ENCODE measurements at regions not wholly inside any gene's neighbourhood (a gene's known extent, or its start where the extent isn't known, plus 50 kb on each side); places are given as distances from the start of the nearest gene placed in this dataset.
"Not testable (repeated sequence)": the region's sequence is repeated elsewhere in the genome, so short reads cannot be mapped to it uniquely, and the experiment has no call there.

DNA sequence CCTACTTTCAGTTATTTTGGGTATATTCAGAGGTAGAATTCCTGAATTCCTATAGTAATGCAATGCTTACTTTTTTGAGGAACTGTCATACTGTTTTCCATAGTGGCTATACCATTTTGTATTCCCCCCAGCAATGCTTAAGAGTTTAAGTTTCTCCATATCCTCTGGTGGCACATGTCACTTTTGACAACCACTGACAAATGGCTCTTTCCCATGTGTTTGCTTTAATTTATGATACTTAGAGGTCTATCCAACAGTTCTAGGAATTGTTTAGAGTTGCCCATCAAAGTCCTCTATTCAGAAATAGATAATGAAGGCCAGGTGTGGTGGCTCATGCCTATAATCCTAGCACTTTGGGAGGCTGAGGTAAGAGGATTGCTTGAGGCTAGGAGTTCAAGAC, 128.9 kb upstream of the CFAP20DC start:
- DNase-seq: no peak
- Histone ChIP-seq H3K9me3 (peaks cover 0 to 17% (median under 1%) of the 10 kb centered on the region in 12 donors), H3K27me3 (no peaks in the 10 kb centered on the region), H3K4me3 (no peak overlapping the region), H3K4me1 (no peaks in the 10 kb centered on the region), H3K36me3 (no peaks in the 10 kb centered on the region), H3K27ac (no peak overlapping the region)
- intact Hi-C loops (cut with DNase I): no loop called here
- TF ChIP-seq, protein P1, sequence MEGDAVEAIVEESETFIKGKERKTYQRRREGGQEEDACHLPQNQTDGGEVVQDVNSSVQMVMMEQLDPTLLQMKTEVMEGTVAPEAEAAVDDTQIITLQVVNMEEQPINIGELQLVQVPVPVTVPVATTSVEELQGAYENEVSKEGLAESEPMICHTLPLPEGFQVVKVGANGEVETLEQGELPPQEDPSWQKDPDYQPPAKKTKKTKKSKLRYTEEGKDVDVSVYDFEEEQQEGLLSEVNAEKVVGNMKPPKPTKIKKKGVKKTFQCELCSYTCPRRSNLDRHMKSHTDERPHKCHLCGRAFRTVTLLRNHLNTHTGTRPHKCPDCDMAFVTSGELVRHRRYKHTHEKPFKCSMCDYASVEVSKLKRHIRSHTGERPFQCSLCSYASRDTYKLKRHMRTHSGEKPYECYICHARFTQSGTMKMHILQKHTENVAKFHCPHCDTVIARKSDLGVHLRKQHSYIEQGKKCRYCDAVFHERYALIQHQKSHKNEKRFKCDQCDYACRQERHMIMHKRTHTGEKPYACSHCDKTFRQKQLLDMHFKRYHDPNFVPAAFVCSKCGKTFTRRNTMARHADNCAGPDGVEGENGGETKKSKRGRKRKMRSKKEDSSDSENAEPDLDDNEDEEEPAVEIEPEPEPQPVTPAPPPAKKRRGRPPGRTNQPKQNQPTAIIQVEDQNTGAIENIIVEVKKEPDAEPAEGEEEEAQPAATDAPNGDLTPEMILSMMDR (IDR thresholded peaks at IDR 0.05): no peak
- no peak for TF ChIP-seq POLR2A (IDR thresholded peaks at IDR 0.05)
- ATAC-seq: no peak

DNA sequence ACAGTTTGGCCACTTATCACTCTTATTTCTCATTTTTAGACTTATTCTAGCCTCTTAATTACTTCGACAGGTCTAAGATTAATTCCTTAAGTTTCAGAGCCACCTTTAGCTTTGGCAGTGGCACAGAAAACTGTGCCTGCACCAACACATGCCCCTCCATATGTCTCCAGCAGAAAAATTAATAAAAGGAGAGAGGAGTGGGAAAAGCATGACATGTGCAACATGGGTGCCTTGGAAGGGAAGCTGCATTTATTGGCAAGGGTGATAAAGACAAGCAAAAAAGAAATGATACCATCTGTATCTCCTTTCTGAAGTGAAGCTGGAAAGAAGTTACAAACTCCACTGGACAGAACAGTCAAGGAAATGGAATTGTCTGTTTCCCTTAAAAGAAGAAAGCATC, 121.7 kb upstream of the CFAP20DC start:
- Histone ChIP-seq H3K27ac (no peak overlapping the region), H3K27me3 (no peaks in the 10 kb centered on the region), H3K4me3 (no peak overlapping the region)

DNA sequence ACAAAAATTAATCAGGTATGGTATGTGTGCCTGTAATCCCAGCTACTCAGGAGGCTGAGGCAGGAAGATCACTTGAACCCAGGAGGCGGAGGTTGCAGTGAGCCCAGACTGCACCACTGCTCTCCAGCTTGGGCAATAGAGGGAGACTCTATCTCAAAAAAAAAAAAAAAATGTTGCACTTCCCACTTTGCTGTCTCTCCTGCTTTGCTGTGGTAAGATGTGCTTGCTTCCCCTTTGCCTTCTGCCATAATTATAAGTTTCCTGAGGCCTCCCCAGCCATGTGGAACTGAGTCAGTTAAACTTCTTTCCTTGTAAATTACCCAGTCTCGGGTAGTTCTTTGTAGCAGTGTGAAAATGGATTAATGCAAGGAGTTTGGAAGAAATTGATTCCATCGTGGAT, 120.3 kb upstream of the CFAP20DC start:
- H3K27ac ChIP-seq: not testable (repeated sequence)
- H3K9me3 ChIP-seq: peaks cover 0 to 13% (median 0%) of the 10 kb centered on the region in 12 donors

More for the DNA sequence above, 121.7 kb upstream of the CFAP20DC start:
- 62 to 77% (median 69%) methylated on average over 1 of the region's 1 CpG for WGBS, 4 donors
- no peaks in the 10 kb centered on the region for H3K4me1 ChIP-seq
- TF ChIP-seq, protein P1 (IDR thresholded peaks at IDR 0.05): no peak
- TF ChIP-seq POLR2A (IDR thresholded peaks at IDR 0.05): no peak
- H3K9me3 ChIP-seq: peaks cover 0 to 27% (median under 1%) of the 10 kb centered on the region in 12 donors
- intact Hi-C loops (cut with DNase I): no loop called here
- H3K36me3 ChIP-seq: no peaks in the 10 kb centered on the region
- DNase-seq: no peak
- ATAC-seq: no peak

DNA sequence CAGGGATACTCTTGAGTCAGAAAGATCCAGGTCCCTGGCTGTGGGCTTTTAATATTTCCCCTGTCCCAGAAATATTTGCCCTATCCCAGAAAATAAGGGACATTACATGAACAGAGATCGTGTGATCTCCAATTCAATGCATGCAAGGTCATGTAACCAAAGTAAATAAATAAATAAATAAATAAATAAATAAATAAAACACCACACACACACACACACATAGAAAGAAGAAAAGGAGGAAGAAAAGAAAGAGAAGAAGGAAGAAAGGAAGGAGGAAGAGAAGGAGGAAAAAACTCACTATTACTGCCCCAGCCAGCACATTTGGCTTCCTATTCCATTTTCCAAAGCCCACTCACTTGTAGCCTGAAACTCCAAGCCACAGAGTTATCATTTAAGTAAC, 117.9 kb upstream of the CFAP20DC start:
- H3K27me3 ChIP-seq: no peaks in the 10 kb centered on the region
- intact Hi-C loops (cut with DNase I): no loop called here
- 52 to 95% (median 89%) methylated on average over 1 of the region's 1 CpG for WGBS, 4 donors
- TF ChIP-seq, protein P1 (IDR thresholded peaks at IDR 0.05): no peak
- no peak for TF ChIP-seq POLR2A (IDR thresholded peaks at IDR 0.05)
- no peak overlapping the region for H3K27ac ChIP-seq
- H3K9me3 ChIP-seq: peaks cover 0 to 10% (median 0%) of the 10 kb centered on the region in 12 donors
- no peaks in the 10 kb centered on the region for H3K4me1 ChIP-seq
- H3K4me3 ChIP-seq: no peak overlapping the region
- ATAC-seq (no peak), DNase-seq (no peak)
- H3K36me3 ChIP-seq: no peaks in the 10 kb centered on the region

More for the DNA sequence above, 120.3 kb upstream of the CFAP20DC start:
- H3K27me3 ChIP-seq; intact Hi-C loops (cut with DNase I); H3K4me3 ChIP-seq; H3K36me3 ChIP-seq; ATAC-seq; DNase-seq; H3K4me1 ChIP-seq: not testable (repeated sequence)
- 82 to 87% (median 86%) methylated on average over 3 of the region's 3 CpGs for WGBS, 4 donors

DNA sequence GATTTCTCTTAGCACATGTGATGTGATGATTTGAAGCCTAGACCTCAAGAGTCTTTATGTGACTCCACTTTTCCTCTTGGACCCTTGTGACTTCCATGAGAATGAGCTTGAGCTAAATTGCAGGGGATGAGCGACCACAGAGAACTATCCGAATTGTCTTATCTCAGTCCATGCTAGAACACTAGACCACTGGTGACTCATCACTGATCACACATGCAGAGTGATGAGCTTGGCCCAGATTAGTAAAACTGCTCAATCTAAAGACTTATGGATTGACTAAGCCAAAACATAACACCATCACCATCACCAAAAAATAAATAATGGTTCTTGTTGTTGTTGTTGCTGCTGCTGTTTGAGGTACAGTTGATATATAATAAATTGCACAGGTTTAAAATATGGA, 114.1 kb upstream of the CFAP20DC start:
- H3K4me3 ChIP-seq: no peak overlapping the region
- H3K4me1 ChIP-seq: no peaks in the 10 kb centered on the region
- no peaks in the 10 kb centered on the region for H3K36me3 ChIP-seq
- ATAC-seq: no peak
- intact Hi-C loops (cut with DNase I): no loop called here
- TF ChIP-seq POLR2A (IDR thresholded peaks at IDR 0.05): no peak
- TF ChIP-seq, protein P1 (IDR thresholded peaks at IDR 0.05): no peak
- no peak overlapping the region for H3K27ac ChIP-seq
- no peaks in the 10 kb centered on the region for H3K27me3 ChIP-seq
- no peak for DNase-seq
- WGBS, 4 donors: 74 to 89% (median 85%) methylated on average over 2 of the region's 2 CpGs
- H3K9me3 ChIP-seq: peaks cover 0 to 1% (median 0%) of the 10 kb centered on the region in 12 donors

Measured in heart left ventricle (tissue), 16 donors.